ENCODE measurements at regions not wholly inside any gene's neighbourhood (a gene's known extent, or its start where the extent isn't known, plus 50 kb on each side); places are given as distances from the start of the nearest gene placed in this dataset.

DNA sequence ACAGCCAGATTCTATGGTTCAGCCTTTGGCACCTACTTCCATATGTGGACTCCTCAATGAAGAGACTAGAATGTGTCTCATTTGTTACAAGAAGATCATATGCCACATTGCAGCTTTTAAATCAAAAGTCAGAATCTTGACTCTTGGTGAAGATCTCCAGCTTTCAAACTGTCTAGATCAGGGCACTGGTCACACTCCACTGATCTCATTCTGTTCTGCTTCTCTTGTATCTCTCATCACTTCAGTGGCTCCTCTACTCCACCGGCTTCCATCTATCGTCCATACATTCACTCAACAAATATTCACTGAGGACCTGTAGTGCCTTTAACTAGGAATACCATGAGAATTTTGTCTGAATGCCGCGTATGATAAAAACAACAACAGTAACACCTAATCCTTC, 203.3 kb upstream of the LPP start:
- Mint-ChIP-seq H3K36me3 (ENCODE audit: low read depth) (no peaks in the 10 kb centered on the region), H3K9me3 (no peaks in the 10 kb centered on the region), H3K4me3 (no peak overlapping the region), H3K4me1 (peaks cover 16% of the 10 kb centered on the region), H3K27me3 (ENCODE audit: low read depth) (peaks cover 25% of the 10 kb centered on the region), H3K27ac (no peak overlapping the region)
- TF ChIP-seq, protein P1, sequence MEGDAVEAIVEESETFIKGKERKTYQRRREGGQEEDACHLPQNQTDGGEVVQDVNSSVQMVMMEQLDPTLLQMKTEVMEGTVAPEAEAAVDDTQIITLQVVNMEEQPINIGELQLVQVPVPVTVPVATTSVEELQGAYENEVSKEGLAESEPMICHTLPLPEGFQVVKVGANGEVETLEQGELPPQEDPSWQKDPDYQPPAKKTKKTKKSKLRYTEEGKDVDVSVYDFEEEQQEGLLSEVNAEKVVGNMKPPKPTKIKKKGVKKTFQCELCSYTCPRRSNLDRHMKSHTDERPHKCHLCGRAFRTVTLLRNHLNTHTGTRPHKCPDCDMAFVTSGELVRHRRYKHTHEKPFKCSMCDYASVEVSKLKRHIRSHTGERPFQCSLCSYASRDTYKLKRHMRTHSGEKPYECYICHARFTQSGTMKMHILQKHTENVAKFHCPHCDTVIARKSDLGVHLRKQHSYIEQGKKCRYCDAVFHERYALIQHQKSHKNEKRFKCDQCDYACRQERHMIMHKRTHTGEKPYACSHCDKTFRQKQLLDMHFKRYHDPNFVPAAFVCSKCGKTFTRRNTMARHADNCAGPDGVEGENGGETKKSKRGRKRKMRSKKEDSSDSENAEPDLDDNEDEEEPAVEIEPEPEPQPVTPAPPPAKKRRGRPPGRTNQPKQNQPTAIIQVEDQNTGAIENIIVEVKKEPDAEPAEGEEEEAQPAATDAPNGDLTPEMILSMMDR (IDR thresholded peaks at IDR 0.05; ENCODE audit: unreplicated experiment in 3 of 3), result no peak

DNA sequence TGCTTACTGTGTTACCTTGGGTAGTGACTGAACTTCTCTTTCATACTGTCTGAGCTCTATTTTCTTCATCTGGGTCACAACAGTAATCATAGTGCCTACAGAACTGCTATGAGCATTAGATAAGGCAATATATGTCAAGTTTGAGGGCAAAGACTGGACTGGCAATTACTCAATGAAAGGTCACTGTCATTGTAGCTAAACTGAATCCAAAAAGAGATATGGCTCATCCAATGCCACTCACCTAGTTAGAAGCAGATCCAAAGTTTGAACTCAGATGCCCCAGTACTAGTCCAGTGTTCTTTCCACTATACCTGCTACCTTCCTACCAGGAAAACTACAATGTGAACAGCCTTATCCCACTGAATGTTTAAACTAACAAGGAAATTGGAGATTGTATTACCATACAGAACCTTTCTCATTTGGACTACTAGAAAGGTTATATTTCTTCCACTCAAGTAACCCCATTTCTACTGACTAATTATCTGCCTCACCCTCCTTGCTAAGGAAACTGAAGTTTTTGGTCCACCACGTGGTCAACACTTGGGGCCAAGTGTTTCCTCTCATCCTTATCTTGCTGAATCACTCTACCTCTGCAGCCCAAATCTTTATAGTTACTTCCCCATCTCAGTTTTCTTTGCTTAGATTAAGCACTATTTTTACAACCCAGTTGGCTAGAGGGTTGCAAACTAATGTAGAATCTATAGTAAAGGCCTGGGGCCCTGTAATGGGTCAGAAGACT, 202.3 kb upstream of the LPP start:
- no peak overlapping the region for H3K4me3 Mint-ChIP-seq

DNA sequence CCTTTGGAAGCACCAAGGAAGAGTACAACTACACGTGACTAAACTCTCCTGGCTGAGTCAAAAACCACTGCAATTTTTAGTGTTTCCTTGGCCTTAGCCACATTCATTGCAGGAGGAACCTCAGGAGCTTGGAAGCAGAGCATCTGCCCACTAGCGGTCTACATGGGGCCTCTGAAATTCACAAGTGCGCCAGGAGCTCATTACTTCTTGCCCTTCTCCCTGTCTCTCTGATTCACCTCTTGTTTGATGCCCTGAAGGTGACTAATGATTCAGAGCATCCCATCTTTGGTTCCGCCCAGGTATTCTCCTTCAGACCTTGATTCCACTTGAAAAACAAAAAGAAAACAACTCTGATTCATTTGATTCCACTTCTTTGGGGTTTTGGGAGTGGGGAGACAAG, 201.1 kb upstream of the LPP start:
- TF ChIP-seq, protein P1 (IDR thresholded peaks at IDR 0.05; ENCODE audit: unreplicated experiment in 3 of 3), result no peak
- Mint-ChIP-seq H3K4me1 (peaks cover 16% of the 10 kb centered on the region), H3K27ac (no peak overlapping the region), H3K9me3 (no peaks in the 10 kb centered on the region), H3K27me3 (ENCODE audit: low read depth) (peaks cover 22% of the 10 kb centered on the region), H3K36me3 (ENCODE audit: low read depth) (no peaks in the 10 kb centered on the region), H3K4me3 (no peak overlapping the region)

More for the DNA sequence above, 202.3 kb upstream of the LPP start:
- Mint-ChIP-seq H3K9me3 (no peaks in the 10 kb centered on the region), H3K36me3 (ENCODE audit: low read depth) (no peaks in the 10 kb centered on the region), H3K27me3 (ENCODE audit: low read depth) (peaks cover 27% of the 10 kb centered on the region), H3K27ac (no peak overlapping the region), H3K4me1 (peaks cover 13% of the 10 kb centered on the region)
- TF ChIP-seq, protein P1 (IDR thresholded peaks at IDR 0.05; ENCODE audit: unreplicated experiment in 3 of 3), result no peak

DNA sequence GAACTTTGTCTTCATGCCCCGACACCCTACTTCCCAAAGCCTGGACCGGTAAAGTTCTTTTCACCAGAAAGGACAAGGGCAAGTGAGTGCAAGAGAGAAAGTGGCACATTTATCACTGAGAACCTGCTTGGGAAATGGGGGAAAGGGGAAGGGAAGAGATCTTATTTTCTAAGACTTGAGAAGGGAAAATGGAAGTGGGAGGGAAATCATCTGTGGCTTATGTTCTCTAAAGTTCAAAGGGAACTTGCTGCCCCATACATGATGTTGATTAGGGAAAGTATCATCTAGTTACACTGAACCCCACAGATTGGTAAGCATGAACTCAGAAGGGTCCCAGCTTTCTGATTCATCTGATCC, 199.5 kb upstream of the LPP start:
- TF ChIP-seq, protein P1 (IDR thresholded peaks at IDR 0.05; ENCODE audit: unreplicated experiment in 3 of 3), result no peak
- peak overlapping the region in 1 of 3 experiments; percentile 25 for H3K27ac Mint-ChIP-seq
- H3K9me3 Mint-ChIP-seq, result no peaks in the 10 kb centered on the region
- no peak overlapping the region for H3K4me3 Mint-ChIP-seq
- peaks cover 28% of the 10 kb centered on the region for H3K27me3 Mint-ChIP-seq (ENCODE audit: low read depth)
- peaks cover 22% of the 10 kb centered on the region for H3K4me1 Mint-ChIP-seq
- no peaks in the 10 kb centered on the region for H3K36me3 Mint-ChIP-seq (ENCODE audit: low read depth)

DNA sequence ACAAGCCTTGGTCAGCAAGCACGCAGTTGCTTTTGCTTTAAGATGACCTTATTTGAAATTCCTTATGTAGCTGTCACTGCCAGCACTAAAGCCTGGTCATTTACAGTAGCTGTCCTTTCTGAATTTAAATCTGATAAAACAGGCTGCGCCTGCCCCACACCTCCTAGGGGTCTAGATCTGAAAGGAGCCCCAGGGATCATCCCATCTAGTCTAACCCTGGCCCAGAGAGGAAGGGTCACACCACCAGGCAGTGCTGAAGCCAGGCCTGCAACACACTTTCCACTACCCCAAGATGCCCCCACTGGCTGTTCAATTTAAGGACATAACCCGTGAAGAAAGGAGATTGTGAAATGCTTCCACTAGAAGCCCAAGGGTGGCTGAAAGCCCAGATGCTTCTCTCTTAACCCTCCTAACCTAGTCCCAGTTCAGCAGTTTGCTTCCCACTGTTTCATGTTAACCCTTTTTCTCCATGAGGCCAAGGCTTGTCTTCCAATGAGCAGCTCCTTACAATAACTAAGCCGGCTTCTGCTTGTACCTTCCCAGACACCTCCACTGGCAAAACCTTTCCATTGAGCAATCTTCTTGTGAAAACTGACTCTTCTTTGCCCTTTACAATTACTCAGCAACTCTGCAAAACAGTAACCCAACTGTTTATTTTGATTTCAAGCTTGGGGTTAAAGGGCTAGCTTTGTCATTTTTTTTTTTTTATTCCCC, 198.9 kb upstream of the LPP start:
- no peaks in the 10 kb centered on the region for H3K9me3 Mint-ChIP-seq
- TF ChIP-seq, protein P1 (IDR thresholded peaks at IDR 0.05; ENCODE audit: unreplicated experiment in 3 of 3), result no peak
- H3K4me1 Mint-ChIP-seq, result peaks cover 22% of the 10 kb centered on the region
- no peaks in the 10 kb centered on the region for H3K36me3 Mint-ChIP-seq (ENCODE audit: low read depth)
- peak overlapping the region in 1 of 3 experiments; percentile 66 for H3K27ac Mint-ChIP-seq
- H3K4me3 Mint-ChIP-seq, result no peak overlapping the region
- H3K27me3 Mint-ChIP-seq (ENCODE audit: low read depth), result peaks cover 26% of the 10 kb centered on the region

All from nephron (organoid).